Keratinocyte (primary cell): ENCODE measurements at regions not wholly inside any gene's neighbourhood (a gene's known extent, or its start where the extent isn't known, plus 50 kb on each side); places are given as distances from the start of the nearest gene placed in this dataset.

Experiments used
- DNase-seq: peaks from one replicate; pipeline ENCODE4 v3.0.0-alpha.2; 2011; ENCODE audit warnings: low read depth, missing footprints, low spot score
- FAIRE-seq: peaks from 2 replicates; lab custom pipeline; 2011; peaks lifted over from hg19 to GRCh38; lab: Jason Lieb, UNC
- H2AFZ ChIP-seq: 2 replicates; pipeline ENCODE4 v1.6.0; 2012; ENCODE audit warnings: low read length, control low read depth, inconsistent platforms; ENCODE audit not compliant: control insufficient read depth
- H3K27ac ChIP-seq: 2 replicates; pipeline ENCODE4 v1.5.1; 2011; ENCODE audit warnings: low read length; ENCODE audit not compliant: control insufficient read depth, insufficient read depth
- H3K27me3 ChIP-seq: 3 replicates; pipeline ENCODE4 v1.6.0; 2011; ENCODE audit warnings: low read length; ENCODE audit not compliant: control insufficient read depth, insufficient read depth; ENCODE audit errors: extremely low read depth
- H3K36me3 ChIP-seq, 2 experiments: 2 replicates in 1 of 2; 3 replicates in 1 of 2; pipeline ENCODE4 v1.5.1; 2011; ENCODE audit warnings: low read length in 2 of 2, mild to moderate bottlenecking in 1 of 2; ENCODE audit not compliant: control insufficient read depth in 2 of 2, insufficient read depth in 2 of 2; ENCODE audit errors: extremely low read depth in 1 of 2
- H3K4me1 ChIP-seq: 3 replicates; pipeline ENCODE4 v1.5.1; 2011; ENCODE audit warnings: low read length; ENCODE audit not compliant: control insufficient read depth, insufficient read depth; ENCODE audit errors: extremely low read depth
- H3K4me2 ChIP-seq: 3 replicates; pipeline ENCODE4 v1.6.0; 2011; ENCODE audit warnings: low read depth, low read length; ENCODE audit not compliant: control insufficient read depth, insufficient read depth; ENCODE audit errors: extremely low read depth
- H3K4me3 ChIP-seq, 3 experiments: fragments of 200-600 bp in 1 of 3; sonication (generic) in 1 of 3; 2 replicates in 2 of 3; 3 replicates in 1 of 3; pipeline ENCODE4 v1.5.1; 2011 to 2016; ENCODE audit warnings: low read length in 3 of 3, mild to moderate bottlenecking in 3 of 3, control low read depth in 2 of 3, inconsistent platforms in 1 of 3, low read depth in 1 of 3, mixed read lengths in 1 of 3, mixed run types in 1 of 3, moderate library complexity in 1 of 3; ENCODE audit not compliant: control insufficient read depth in 2 of 3, insufficient read depth in 2 of 3; ENCODE audit errors: extremely low read depth in 1 of 3
- H3K79me2 ChIP-seq: 2 replicates; pipeline ENCODE4 v1.6.0; 2012; ENCODE audit warnings: low read length; ENCODE audit not compliant: control insufficient read depth, insufficient read depth
- H3K9ac ChIP-seq: 3 replicates; pipeline ENCODE4 v1.6.0; 2011; ENCODE audit warnings: low read length; ENCODE audit not compliant: control insufficient read depth, insufficient read depth; ENCODE audit errors: extremely low read depth
- H3K9me1 ChIP-seq: 3 replicates; pipeline ENCODE4 v1.6.0; 2011; ENCODE audit warnings: low read length; ENCODE audit not compliant: control insufficient read depth, insufficient read depth; ENCODE audit errors: extremely low read depth
- H3K9me3 ChIP-seq: 2 replicates; pipeline ENCODE4 v1.5.1; 2012; ENCODE audit warnings: low read depth, low read length; ENCODE audit not compliant: control insufficient read depth
- H4K20me1 ChIP-seq: 3 replicates; pipeline ENCODE4 v1.6.0; 2011; ENCODE audit warnings: low read length; ENCODE audit not compliant: control insufficient read depth, insufficient read depth; ENCODE audit errors: extremely low read depth
- EZH2 ChIP-seq: IDR thresholded peaks from one replicate; pipeline ENCODE4 v1.6.1; 2012; ENCODE audit warnings: inconsistent platforms, mild to moderate bottlenecking, low read length, moderate library complexity
- dilution Hi-C: fragments of 300-500 bp; cut with MboI; formaldehyde crosslinking; loops from one replicate; pipeline ENCODE4 v1.7.0; 2020; ENCODE audit warnings: low sequenced_read_pairs; ENCODE audit not compliant: extremely low pct_ligation_motif_present
- TF ChIP-seq, protein P1 (sequence below), 3 experiments: IDR thresholded peaks in 1 of 3; conservative IDR thresholded peaks in 1 of 3; optimal IDR thresholded peaks in 1 of 3; 2 replicates in 2 of 3; 3 replicates in 1 of 3; pipeline versions ENCODE3 to v1.5.1; 2011; ENCODE audit warnings: low read length in 3 of 3, mild to moderate bottlenecking in 3 of 3, moderate library complexity in 2 of 3, control low read depth in 1 of 3, inconsistent platforms in 1 of 3; ENCODE audit not compliant: insufficient read depth in 2 of 3; ENCODE audit errors: extremely low read depth in 1 of 3

DNA sequence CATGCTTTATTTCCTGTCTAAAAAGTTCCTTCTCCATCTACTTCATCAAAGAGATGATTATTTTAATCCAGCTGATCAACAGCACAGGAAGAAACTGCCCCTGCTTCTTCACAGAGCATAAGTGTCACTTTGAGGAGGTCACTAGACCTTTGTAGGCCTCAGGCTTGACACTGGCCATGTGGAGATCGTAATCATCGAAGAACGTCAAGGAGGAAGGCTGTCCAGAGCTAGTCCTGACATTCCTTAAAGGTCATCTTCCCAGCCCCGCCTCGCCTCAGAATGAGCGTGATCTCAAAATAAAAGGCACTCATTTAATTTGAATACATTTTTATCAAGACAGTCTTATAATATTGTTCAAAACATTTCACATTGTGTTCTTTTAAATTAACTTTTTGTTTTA is 445.7 kb upstream of the CDH4 start:
- DNase-seq (no peak), FAIRE-seq (no peak)
- Histone ChIP-seq H3K4me3 (no peak overlapping the region), H3K27me3 (peaks cover 7% of the 10 kb centered on the region), H3K79me2 (no peaks in the 10 kb centered on the region), H3K9ac (no peak overlapping the region), H3K4me1 (no peaks in the 10 kb centered on the region), H3K9me1 (no peaks in the 10 kb centered on the region), H2AFZ (no peak overlapping the region), H3K36me3 (no peaks in the 10 kb centered on the region), H4K20me1 (no peaks in the 10 kb centered on the region), H3K9me3 (no peaks in the 10 kb centered on the region), H3K4me2 (no peak overlapping the region), H3K27ac (no peak overlapping the region)
- no peak for TF ChIP-seq EZH2
- TF ChIP-seq, protein P1, sequence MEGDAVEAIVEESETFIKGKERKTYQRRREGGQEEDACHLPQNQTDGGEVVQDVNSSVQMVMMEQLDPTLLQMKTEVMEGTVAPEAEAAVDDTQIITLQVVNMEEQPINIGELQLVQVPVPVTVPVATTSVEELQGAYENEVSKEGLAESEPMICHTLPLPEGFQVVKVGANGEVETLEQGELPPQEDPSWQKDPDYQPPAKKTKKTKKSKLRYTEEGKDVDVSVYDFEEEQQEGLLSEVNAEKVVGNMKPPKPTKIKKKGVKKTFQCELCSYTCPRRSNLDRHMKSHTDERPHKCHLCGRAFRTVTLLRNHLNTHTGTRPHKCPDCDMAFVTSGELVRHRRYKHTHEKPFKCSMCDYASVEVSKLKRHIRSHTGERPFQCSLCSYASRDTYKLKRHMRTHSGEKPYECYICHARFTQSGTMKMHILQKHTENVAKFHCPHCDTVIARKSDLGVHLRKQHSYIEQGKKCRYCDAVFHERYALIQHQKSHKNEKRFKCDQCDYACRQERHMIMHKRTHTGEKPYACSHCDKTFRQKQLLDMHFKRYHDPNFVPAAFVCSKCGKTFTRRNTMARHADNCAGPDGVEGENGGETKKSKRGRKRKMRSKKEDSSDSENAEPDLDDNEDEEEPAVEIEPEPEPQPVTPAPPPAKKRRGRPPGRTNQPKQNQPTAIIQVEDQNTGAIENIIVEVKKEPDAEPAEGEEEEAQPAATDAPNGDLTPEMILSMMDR (optimal IDR thresholded peaks at IDR 0.05 in 1 of 3, IDR thresholded peaks at IDR 0.05 in 1 of 3, conservative IDR thresholded peaks at IDR 0.05 in 1 of 3; ENCODE audit: extremely low read depth in 1 of 3, insufficient read depth in 2 of 3, low read length in 3 of 3) = no peak
- dilution Hi-C loops = no loop called here

DNA sequence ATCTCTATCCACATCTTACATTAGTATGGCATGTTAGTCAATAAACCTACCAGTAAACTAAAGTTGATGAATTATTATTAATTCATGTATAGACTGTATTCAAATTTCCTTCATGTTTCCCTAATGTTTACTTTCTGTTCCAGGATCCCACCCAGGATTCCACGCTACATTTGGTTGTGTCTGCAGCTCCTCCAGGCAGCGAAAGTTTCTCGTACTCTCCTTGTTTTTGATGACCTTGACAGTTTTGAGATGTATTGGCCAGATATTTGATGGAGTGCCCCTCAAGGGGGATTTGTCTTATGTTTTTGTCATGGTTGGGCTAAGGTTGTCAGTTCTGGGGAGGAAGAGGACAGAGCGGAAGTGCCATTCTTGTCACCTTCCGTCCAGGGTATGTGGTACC is 445.2 kb upstream of the CDH4 start:
- no peaks in the 10 kb centered on the region for H3K9me1 ChIP-seq
- H3K79me2 ChIP-seq = no peaks in the 10 kb centered on the region
- H3K4me3 ChIP-seq = no peak overlapping the region
- no peak overlapping the region for H3K9ac ChIP-seq
- H3K4me2 ChIP-seq = no peak overlapping the region
- no peak for TF ChIP-seq EZH2
- TF ChIP-seq, protein P1 (optimal IDR thresholded peaks at IDR 0.05 in 1 of 3, IDR thresholded peaks at IDR 0.05 in 1 of 3, conservative IDR thresholded peaks at IDR 0.05 in 1 of 3; ENCODE audit: extremely low read depth in 1 of 3, insufficient read depth in 2 of 3, low read length in 3 of 3) = no peak
- H3K4me1 ChIP-seq = no peaks in the 10 kb centered on the region
- H4K20me1 ChIP-seq = no peaks in the 10 kb centered on the region
- FAIRE-seq = no peak
- H3K9me3 ChIP-seq = no peaks in the 10 kb centered on the region
- H3K27ac ChIP-seq = no peak overlapping the region
- H3K36me3 ChIP-seq = no peaks in the 10 kb centered on the region
- no peak overlapping the region for H2AFZ ChIP-seq
- dilution Hi-C loops = no loop called here
- H3K27me3 ChIP-seq = peaks cover 7% of the 10 kb centered on the region
- no peak for DNase-seq
